Left kidney (tissue), 1 donor: ENCODE measurements at regions not wholly inside any gene's neighbourhood (a gene's known extent, or its start where the extent isn't known, plus 50 kb on each side); places are given as distances from the start of the nearest gene placed in this dataset.
"Not testable (repeated sequence)": the region's sequence is repeated elsewhere in the genome, so short reads cannot be mapped to it uniquely, and the experiment has no call there.

Experiments
- DNase-seq: peaks from one replicate; pipeline ENCODE4 v3.0.0-alpha.2; 2013

- DNase-seq: no peak
Measured at GRCh38 chr12:76177821-76178220, 93.3 kb upstream of the NAP1L1 start.

- no peak for DNase-seq
Measured at GRCh38 chr12:76176940-76177339, 92.5 kb upstream of the NAP1L1 start.

- not testable (repeated sequence) for DNase-seq
Measured at GRCh38 chr12:76175946-76176345, 91.5 kb upstream of the NAP1L1 start.

GRCh38 chr12:76173756-76174155 lies 89.3 kb upstream of the NAP1L1 start:
- no peak for DNase-seq

GRCh38 chr12:76158518-76159321 lies 74.2 kb upstream of the NAP1L1 start:
- DNase-seq: peak; percentile 7

GRCh38 chr12:76156726-76157125 lies 72.2 kb upstream of the NAP1L1 start:
- DNase-seq: no peak

GRCh38 chr12:76156314-76156713 lies 71.8 kb upstream of the NAP1L1 start:
- DNase-seq: no peak

- no peak for DNase-seq
Measured at GRCh38 chr12:76155157-76155670, 70.7 kb upstream of the NAP1L1 start.

GRCh38 chr12:76153616-76154015 lies 69.1 kb upstream of the NAP1L1 start:
- DNase-seq: no peak

- DNase-seq: no peak
Measured at GRCh38 chr12:76152181-76152807, 67.8 kb upstream of the NAP1L1 start.

- DNase-seq: no peak
Measured at GRCh38 chr12:76144245-76144549, 59.7 kb upstream of the NAP1L1 start.

GRCh38 chr12:76143343-76144244 lies 59.1 kb upstream of the NAP1L1 start:
- DNase-seq: no peak

- no peak for DNase-seq
Measured at GRCh38 chr12:76142305-76142704, 57.8 kb upstream of the NAP1L1 start.

- no peak for DNase-seq
Measured at GRCh38 chr12:76138656-76139055, 54.2 kb upstream of the NAP1L1 start.

GRCh38 chr12:76137606-76138005 lies 53.1 kb upstream of the NAP1L1 start:
- DNase-seq: no peak

- DNase-seq: no peak
Measured at GRCh38 chr12:76135456-76135855, 51.0 kb upstream of the NAP1L1 start.
